ENCODE measurements at regions not wholly inside any gene's neighbourhood (a gene's known extent, or its start where the extent isn't known, plus 50 kb on each side); places are given as distances from the start of the nearest gene placed in this dataset.

GRCh38 chr9:107717529-107718314, 228.2 kb upstream of the KLF4 start:
- TF ChIP-seq CTCF (IDR thresholded peaks at IDR 0.05) = no peak
- no peak for TF ChIP-seq POLR2AphosphoS5 (IDR thresholded peaks at IDR 0.05)
